K562 (cell line): ENCODE measurements at regions not wholly inside any gene's neighbourhood (a gene's known extent, or its start where the extent isn't known, plus 50 kb on each side); places are given as distances from the start of the nearest gene placed in this dataset.

Experiments
- ATAC-seq: fragments of 200-7000 bp; cut with Tn5 transposase; 3 replicates; pipeline ENCODE4 v1.9.1; 2020; ENCODE audit warnings: moderate library complexity
- BruUV-seq: library from RNA; stranded (reverse); fragments of 400-500 nt; replicated peaks from 2 replicates; lab custom pipeline; 2021; lab: Mats Ljungman, UMichigan
- CTCF ChIA-PET: fragments of 300-600 bp; formaldehyde crosslinking; extraction: SDS; loops from one replicate; lab custom pipeline; 2021; ENCODE audit warnings: low intra/inter-chr PET ratio; lab: Yijun Ruan, JAX
- POLR2A ChIA-PET: fragments of 300-600, 350-650 bp; sonication (Branson Sonifier 250); formaldehyde crosslinking; extraction: SDS; loops from one replicate; lab custom pipeline; 2021; ENCODE audit warnings: antibody characterized with exemption, inconsistent platforms; lab: Yijun Ruan, JAX
- DNase-seq, 4 experiments: peaks; one replicate each; pipeline versions ENCODE4 v3.0.0 to v3.0.0-alpha.2; 2011 to 2018; ENCODE audit warnings: low spot score in 3 of 4, mixed read lengths in 3 of 4; ENCODE audit errors: extremely low read depth in 1 of 4
- FAIRE-seq: peaks from 2 replicates; lab custom pipeline; 2011; peaks lifted over from hg19 to GRCh38; lab: Jason Lieb, UNC
- H2AFZ ChIP-seq: 2 replicates; pipeline ENCODE4 v1.6.0; 2011; ENCODE audit warnings: low read depth, low read length, control low read depth, inconsistent platforms
- H3K27ac ChIP-seq: fragments of 200-600 bp; 3 replicates; pipeline ENCODE4 v1.8.0; 2011; ENCODE audit warnings: low read depth, mild to moderate bottlenecking, control low read depth, inconsistent platforms, low read length, moderate library complexity, mixed read lengths; ENCODE audit errors: extremely low read depth
- H3K27me3 ChIP-seq, 2 experiments: fragments of 300-600 bp in 1 of 2; 2 replicates in 1 of 2; 3 replicates in 1 of 2; pipeline versions ENCODE4 v1.6.0 to v1.8.0; 2011; ENCODE audit warnings: inconsistent platforms in 2 of 2, low read length in 2 of 2, mild to moderate bottlenecking in 1 of 2, mixed read lengths in 1 of 2, moderate library complexity in 1 of 2; ENCODE audit not compliant: control insufficient read depth in 2 of 2, insufficient read depth in 2 of 2
- H3K36me3 ChIP-seq: fragments of 300-600 bp; 3 replicates; pipeline ENCODE4 v1.8.0; 2011; ENCODE audit warnings: mild to moderate bottlenecking, low read length, inconsistent platforms; ENCODE audit not compliant: control insufficient read depth, insufficient read depth
- H3K4me1 ChIP-seq, 2 experiments: fragments of 200-600 bp in 1 of 2; replicated peaks in 1 of 2; 2 replicates in 1 of 2; 3 replicates in 1 of 2; pipeline versions ENCODE4 v1.5.1 to v1.8.0; 2011; ENCODE audit warnings: inconsistent platforms in 2 of 2, low read length in 2 of 2, mild to moderate bottlenecking in 1 of 2, mixed read lengths in 1 of 2, moderate library complexity in 1 of 2; ENCODE audit not compliant: control insufficient read depth in 2 of 2, insufficient read depth in 2 of 2
- H3K4me2 ChIP-seq: 2 replicates; pipeline ENCODE4 v1.6.1; 2011; ENCODE audit warnings: low read length, control low read depth, inconsistent platforms, mixed read lengths; ENCODE audit not compliant: insufficient read depth
- H3K4me3 ChIP-seq: fragments of 200-600 bp; sonication (generic), shearing (Covaris generic); 2 replicates; pipeline ENCODE4 v1.5.1; 2016; ENCODE audit warnings: control low read depth, inconsistent platforms
- H3K79me2 ChIP-seq: fragments of 200-600 bp; 3 replicates; pipeline ENCODE4 v1.8.0; 2011; ENCODE audit warnings: low read length, inconsistent platforms; ENCODE audit not compliant: control insufficient read depth, insufficient read depth
- H3K9ac ChIP-seq, 2 experiments: 2 replicates each; pipeline versions ENCODE4 v1.6.0 to v1.6.1; 2011; ENCODE audit warnings: low read depth in 2 of 2, low read length in 2 of 2, control low read depth in 1 of 2, inconsistent platforms in 1 of 2, mild to moderate bottlenecking in 1 of 2, mixed read lengths in 1 of 2; ENCODE audit not compliant: insufficient read depth in 1 of 2
- H3K9me1 ChIP-seq: one replicate; pipeline ENCODE4 v1.6.0; 2011; ENCODE audit warnings: inconsistent platforms, mild to moderate bottlenecking, low read length, moderate library complexity; ENCODE audit not compliant: control insufficient read depth, insufficient read depth
- H3K9me3 ChIP-seq: replicated peaks from 2 replicates; pipeline ENCODE4 v1.5.1; 2011; ENCODE audit warnings: low read depth, low read length, inconsistent platforms; ENCODE audit not compliant: control insufficient read depth, insufficient read depth
- H4K20me1 ChIP-seq: replicated peaks from 2 replicates; pipeline ENCODE4 v1.6.1; 2011; ENCODE audit warnings: low read length, inconsistent platforms, mixed read lengths; ENCODE audit not compliant: control insufficient read depth, insufficient read depth
- HNRNPK ChIP-seq: fragments of 200-400 bp; formaldehyde crosslinking; IDR thresholded peaks from one replicate; pipeline ENCODE4 v1.6.1; 2018; ENCODE audit warnings: mild to moderate bottlenecking, low read depth, low read length; ENCODE audit not compliant: poor library complexity, severe bottlenecking
- KLF13 ChIP-seq: fragments of 450-650 bp; IDR thresholded peaks from 2 replicates; pipeline ENCODE4 v1.6.1; 2016; ENCODE audit warnings: missing genetic modification characterization, low read depth, mild to moderate bottlenecking, missing compliant biosample characterization, moderate library complexity, borderline replicate concordance
- MXI1 ChIP-seq: IDR thresholded peaks from 2 replicates; pipeline ENCODE4 v1.6.1; 2011; ENCODE audit warnings: low read depth, mild to moderate bottlenecking, improper control_type of control experiment, low read length
- RB1 ChIP-seq: fragments of 450-650 bp; IDR thresholded peaks from 2 replicates; pipeline ENCODE4 v1.6.1; 2017; ENCODE audit warnings: low read depth, mild to moderate bottlenecking
- SIRT6 ChIP-seq: IDR thresholded peaks from one replicate; pipeline ENCODE4 v1.6.1; 2012; ENCODE audit warnings: low read depth, mild to moderate bottlenecking, control low read depth, inconsistent platforms, low read length, moderate library complexity
- ZNF253 ChIP-seq: fragments of 250-450 bp; sonication (Bioruptor Pico); conservative IDR thresholded peaks from 2 replicates; pipeline ENCODE4 v1.6.1; 2021; ENCODE audit warnings: mild to moderate bottlenecking
- whole genome bisulfite sequencing: fragments of 100-300 bp; shearing (Covaris generic); methylation state at CpG from one replicate; pipeline ENCODE4 v1.1.6; 2016; ENCODE audit warnings: low coverage, mixed read lengths; ENCODE audit not compliant: insufficient coverage; ENCODE audit errors: missing lambda C conversion rate; 5-methylcytosine and 5-hydroxymethylcytosine counted together
- in situ Hi-C: fragments of 300-500 bp; cut with MboI; formaldehyde crosslinking; loops from 4 replicates; pipeline ENCODE4 v1.15.0; 2018; ENCODE audit warnings: inconsistent platforms, mixed read lengths
- intact Hi-C: fragments of 100-400 bp; cut with micrococcal nuclease; formaldehyde crosslinking; loops from 2 replicates; pipeline ENCODE4 v1.14.2; 2022

DNA sequence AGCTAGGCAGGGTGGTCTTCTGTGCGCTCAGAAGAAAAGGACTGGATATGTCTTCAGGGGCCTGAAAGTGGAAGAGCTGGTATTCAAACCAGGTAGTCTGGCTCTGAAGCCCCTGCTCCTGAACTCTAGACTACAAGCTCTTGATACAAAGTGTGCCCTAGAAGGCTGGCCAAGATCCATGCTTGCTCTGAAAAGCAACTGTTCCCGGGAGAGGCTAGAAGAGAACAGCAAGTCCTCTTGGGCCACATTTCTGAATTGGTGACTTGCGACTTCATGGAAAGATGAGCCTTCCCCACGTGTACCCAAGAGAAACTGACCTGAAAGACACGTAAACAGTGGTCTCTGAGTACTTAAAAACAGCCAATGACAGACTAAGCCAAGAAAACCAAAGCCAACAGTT is 123.3 kb upstream of the GRIK3 start:
- Histone ChIP-seq H3K4me2 (no peak overlapping the region), H4K20me1 (no peaks in the 10 kb centered on the region), H3K36me3 (no peaks in the 10 kb centered on the region), H3K4me1 (no peaks in the 10 kb centered on the region), H3K9me3 (no peaks in the 10 kb centered on the region), H3K27me3 (no peaks in the 10 kb centered on the region), H3K27ac (no peak overlapping the region), H3K9me1 (no peaks in the 10 kb centered on the region), H3K4me3 (no peak overlapping the region), H3K9ac (no peak overlapping the region), H3K79me2 (no peaks in the 10 kb centered on the region), H2AFZ (no peak overlapping the region)
- ChIA-PET CTCF (no interaction called here), POLR2A (interaction anchor here (0.5 to 1.1 kb wide), 4 partner anchors 12 to 241 kb away, joined by 3 to 4 read pairs (median 3); no protein-coding TSS in a partner anchor)
- in situ Hi-C loops = no loop called here
- FAIRE-seq = no peak
- intact Hi-C loops = no loop called here
- no peak for TF ChIP-seq KLF13 (tag)
- no peak for TF ChIP-seq RB1
- TF ChIP-seq HNRNPK = no peak
- no peak for TF ChIP-seq SIRT6
- no peak for TF ChIP-seq ZNF253 (CRISPR knock-in tag)
- TF ChIP-seq MXI1 = no peak
- ATAC-seq = no peak
- no peak for DNase-seq
- BruUV-seq = no TSS peak
- WGBS = 3% methylated on average over 5 of the region's 5 CpGs
